ENCODE measurements at regions not wholly inside any gene's neighbourhood (a gene's known extent, or its start where the extent isn't known, plus 50 kb on each side); places are given as distances from the start of the nearest gene placed in this dataset.

- Histone ChIP-seq H3K4me3 (ENCODE audit: low read depth in 1 of 3, low read length in 3 of 3) (no peak overlapping the region), H3K9me3 (ENCODE audit: control insufficient read depth in 4 of 4, low read length in 3 of 4) (no peaks in the 10 kb centered on the region), H3K9ac (ENCODE audit: low read depth in 1 of 2, low read length in 2 of 2) (no peak overlapping the region), H3K27ac (ENCODE audit: low read depth in 1 of 2, low read length in 2 of 2) (no peak overlapping the region), H3K4me1 (ENCODE audit: control insufficient read depth in 4 of 4, insufficient read depth in 4 of 4, low read length in 3 of 4) (no peaks in the 10 kb centered on the region), H3K36me3 (ENCODE audit: control insufficient read depth in 4 of 4, insufficient read depth in 3 of 4, low read depth in 1 of 4, low read length in 3 of 4) (no peaks in the 10 kb centered on the region), H3K27me3 (ENCODE audit: control insufficient read depth in 4 of 4, insufficient read depth in 4 of 4, low read length in 3 of 4) (peaks cover 0 to 3% (median 0%) of the 10 kb centered on the region in 4 donors)
- no peak for DNase-seq (ENCODE audit: low spot score)
- TF ChIP-seq YY1 (IDR thresholded peaks at IDR 0.05) (no peak), REST (IDR thresholded peaks at IDR 0.05) (no peak)
- WGBS: 90% methylated on average over 3 of the region's 3 CpGs
Measured at GRCh38 chr4:121229993-121230392, 65.9 kb upstream of the TNIP3 start.

- WGBS: 73% methylated on average over 1 of the region's 1 CpG
- H3K9me3 ChIP-seq (ENCODE audit: control insufficient read depth in 4 of 4, low read length in 3 of 4): no peaks in the 10 kb centered on the region
- TF ChIP-seq REST (IDR thresholded peaks at IDR 0.05) (no peak), TAF1 (conservative IDR thresholded peaks at IDR 0.05) (no peak), HNF4G (IDR thresholded peaks at IDR 0.05) (no peak), FOXA2 (IDR thresholded peaks at IDR 0.05) (no peak), SP1 (IDR thresholded peaks at IDR 0.05) (no peak), GABPA (IDR thresholded peaks at IDR 0.05 in 1 of 2, conservative IDR thresholded peaks at IDR 0.05 in 1 of 2) (no peak), EGR1 (IDR thresholded peaks at IDR 0.05; ENCODE audit: low read depth in 2 of 2) (no peak), JUND (IDR thresholded peaks at IDR 0.05) (no peak), HNF4A (conservative IDR thresholded peaks at IDR 0.05) (no peak), CTCF (IDR thresholded peaks at IDR 0.05; ENCODE audit: low read depth, low read length, missing input control) (no peak), YY1 (IDR thresholded peaks at IDR 0.05) (no peak), FOXA1 (IDR thresholded peaks at IDR 0.05) (no peak)
- no peak overlapping the region for H3K27ac ChIP-seq (ENCODE audit: low read depth in 1 of 2, low read length in 2 of 2)
- DNase-seq (ENCODE audit: low spot score): no peak
- no peak overlapping the region for H3K4me3 ChIP-seq (ENCODE audit: low read depth in 1 of 3, low read length in 3 of 3)
- no peak overlapping the region for H3K9ac ChIP-seq (ENCODE audit: low read depth in 1 of 2, low read length in 2 of 2)
- no peaks in the 10 kb centered on the region for H3K36me3 ChIP-seq (ENCODE audit: control insufficient read depth in 4 of 4, insufficient read depth in 3 of 4, low read depth in 1 of 4, low read length in 3 of 4)
- H3K4me1 ChIP-seq (ENCODE audit: control insufficient read depth in 4 of 4, insufficient read depth in 4 of 4, low read length in 3 of 4): no peaks in the 10 kb centered on the region
- H3K27me3 ChIP-seq (ENCODE audit: control insufficient read depth in 4 of 4, insufficient read depth in 4 of 4, low read length in 3 of 4): peaks cover 0 to 3% (median 0%) of the 10 kb centered on the region in 4 donors
Measured at GRCh38 chr4:121228848-121229247, 64.7 kb upstream of the TNIP3 start.
